NCI-H2227 (cell line): ENCODE measurements at regions not wholly inside any gene's neighbourhood (a gene's known extent, or its start where the extent isn't known, plus 50 kb on each side); places are given as distances from the start of the nearest gene placed in this dataset.

Experiments used
- DNase-seq: peaks from one replicate; lab custom pipeline; 2025; ENCODE audit not compliant: unreplicated experiment; lab: John Stamatoyannopoulos, UW

GRCh38 chr6:40000964-40001515 lies 66.8 kb upstream of the MOCS1 start:
- no peak for DNase-seq

GRCh38 chr6:39999006-39999867 lies 65.0 kb upstream of the MOCS1 start:
- DNase-seq = no peak

- no peak for DNase-seq
These were observed 63.9 kb upstream of the MOCS1 start for GRCh38 chr6:39998126-39998525.

GRCh38 chr6:39997101-39997635 lies 62.9 kb upstream of the MOCS1 start:
- no peak for DNase-seq

- no peak for DNase-seq
These were observed 61.4 kb upstream of the MOCS1 start for GRCh38 chr6:39995633-39996032.

GRCh38 chr6:39992861-39993622 lies 58.8 kb upstream of the MOCS1 start:
- no peak for DNase-seq
